Spleen (tissue), 11 donors: ENCODE measurements at regions not wholly inside any gene's neighbourhood (a gene's known extent, or its start where the extent isn't known, plus 50 kb on each side); places are given as distances from the start of the nearest gene placed in this dataset.

ENCODE experiments used
- DNase-seq: peaks from one replicate; pipeline ENCODE4 v3.0.0-alpha.2; 2020
- H3K27ac ChIP-seq, 8 donors: fragments of 200-600 bp; sonication (generic) in 7 of 8; 1 replicate in 4 of 8; 2 replicates in 4 of 8; pipeline versions ENCODE4 v1.5.0 to v1.8.0; 2016 to 2021; ENCODE audit warnings: inconsistent platforms in 4 of 8, mild to moderate bottlenecking in 4 of 8, moderate library complexity in 1 of 8
- H3K27me3 ChIP-seq, 7 donors: fragments of 200-600 bp; sonication (generic) in 6 of 7; replicated peaks in 1 of 7; 1 replicate in 4 of 7; 2 replicates in 3 of 7; pipeline versions ENCODE4 v1.5.0 to v1.8.0; 2016 to 2021; ENCODE audit warnings: inconsistent platforms in 3 of 7, mild to moderate bottlenecking in 1 of 7
- H3K36me3 ChIP-seq, 6 donors: fragments of 200-600 bp; sonication (generic) in 5 of 6; 1 replicate in 4 of 6; 2 replicates in 2 of 6; pipeline versions ENCODE4 v1.5.0 to v1.8.0; 2016 to 2021; ENCODE audit warnings: inconsistent platforms in 2 of 6
- H3K4me1 ChIP-seq, 6 donors: fragments of 200-600 bp; sonication (generic) in 5 of 6; 1 replicate in 3 of 6; 2 replicates in 3 of 6; pipeline versions ENCODE4 v1.5.0 to v1.8.0; 2016 to 2021; ENCODE audit warnings: inconsistent platforms in 3 of 6
- H3K4me3 ChIP-seq, 8 donors: fragments of 200-600 bp; sonication (generic) in 7 of 8; 1 replicate in 4 of 8; 2 replicates in 4 of 8; pipeline versions ENCODE4 v1.5.0 to v1.8.0; 2016 to 2021; ENCODE audit warnings: inconsistent platforms in 4 of 8, mild to moderate bottlenecking in 4 of 8, moderate library complexity in 2 of 8
- H3K9me3 ChIP-seq, 8 donors: fragments of 200-600 bp; sonication (generic) in 7 of 8; 1 replicate in 4 of 8; 2 replicates in 4 of 8; pipeline versions ENCODE4 v1.5.0 to v1.8.0; 2016 to 2021; ENCODE audit warnings: inconsistent platforms in 4 of 8
- POLR2A ChIP-seq, 3 donors: fragments of 450-650 bp; IDR thresholded peaks; one replicate each; pipeline ENCODE4 v1.5.1; 2017; ENCODE audit warnings: antibody characterized with exemption in 3 of 3, mild to moderate bottlenecking in 1 of 3
- POLR2AphosphoS5 ChIP-seq, 3 donors: sonication (generic); formaldehyde crosslinking; IDR thresholded peaks; one replicate each; pipeline ENCODE4 v1.5.1; 2017; ENCODE audit warnings: antibody characterized with exemption in 3 of 3
- WGBS, 5 donors: extraction: QIAGEN DNeasy Blood & Tissue Kit in 3 of 5; methylation state at CpG; one replicate each; pipeline versions ENCODE4 v1.1.5 to v1.1.7; 2013 to 2018; 5-methylcytosine and 5-hydroxymethylcytosine counted together
- intact Hi-C: fragments of 100-400 bp; cut with DNase I; formaldehyde crosslinking; loops from one replicate; pipeline ENCODE4 v1.15.0; 2023; ENCODE audit warnings: low total_unique reads
- TF ChIP-seq, protein P1 (sequence below), 11 experiments: fragments of 200-600 bp in 7 of 11; fragments of 450-650 bp in 4 of 11; sonication (generic) in 4 of 11; IDR thresholded peaks in 8 of 11; conservative IDR thresholded peaks in 3 of 11; 1 replicate in 7 of 11; 2 replicates in 4 of 11; pipeline versions ENCODE4 v1.4.0 to v1.8.0; 2016 to 2021; ENCODE audit warnings: antibody characterized with exemption in 11 of 11, inconsistent platforms in 4 of 11, mild to moderate bottlenecking in 1 of 11
- donor health status: healthy with polysubstance abuse.
- donor health status: DM: no; HTN: no; CAD: no; lungs with moderate emphysema.
- donor health status: DM: no; HTN: no; CAD: no.
- donor health status: Bipolar disorder and iron deficiency.
- donor health status: healthy.
- donor health status: DM: no; HTN: no; CAD: no.
- donor health status: DM: yes; HTN: yes; CAD: no.

DNA sequence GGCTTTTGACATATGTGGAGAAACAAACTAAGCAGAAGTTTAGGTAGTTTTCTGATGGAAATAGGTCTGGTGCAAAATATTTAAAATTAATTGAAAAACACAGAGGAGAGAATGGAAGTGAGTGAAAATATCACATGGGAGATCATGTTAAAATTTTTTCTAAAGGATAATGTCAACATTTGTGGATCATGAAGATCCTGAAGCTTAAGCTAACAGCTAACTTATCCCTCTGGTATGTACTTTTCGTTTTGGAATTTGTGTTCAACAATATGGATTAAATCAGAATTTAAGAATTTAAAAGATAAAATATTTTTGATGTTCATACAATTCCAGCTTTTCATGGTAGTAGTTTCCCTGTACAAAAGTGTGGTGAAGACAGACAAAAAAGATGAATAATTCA is 572.8 kb upstream of the FAM241A start:
- TF ChIP-seq POLR2AphosphoS5 (IDR thresholded peaks at IDR 0.05): no peak
- no peak for TF ChIP-seq POLR2A (IDR thresholded peaks at IDR 0.05)
- WGBS, 5 donors: 51 to 61% (median 59%) methylated on average over 1 of the region's 1 CpG
- no peak for DNase-seq
- Histone ChIP-seq H3K4me3 (no peak overlapping the region), H3K27ac (no peak overlapping the region), H3K36me3 (no peaks in the 10 kb centered on the region), H3K9me3 (no peaks in the 10 kb centered on the region), H3K4me1 (no peaks in the 10 kb centered on the region), H3K27me3 (no peaks in the 10 kb centered on the region)
- intact Hi-C loops: no loop called here

DNA sequence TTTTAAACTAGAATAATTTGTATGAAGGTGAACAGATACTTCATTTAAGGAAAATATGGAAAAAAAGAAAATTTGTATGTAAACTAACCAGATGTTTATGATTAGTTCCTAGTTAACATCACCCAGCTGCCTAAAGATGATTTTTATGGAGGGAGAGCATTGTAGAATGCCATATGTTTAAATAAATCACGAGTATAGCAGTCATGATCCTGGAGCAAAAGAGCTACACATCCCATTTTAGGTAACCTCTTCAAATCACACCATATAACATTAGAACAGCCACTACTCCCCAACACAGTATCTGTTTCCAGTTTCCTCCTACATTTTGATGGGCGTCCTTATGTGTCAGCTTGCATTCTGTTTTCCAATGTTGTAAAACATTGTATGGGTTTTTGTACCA is 571.9 kb upstream of the FAM241A start:
- no peaks in the 10 kb centered on the region for H3K4me1 ChIP-seq
- H3K9me3 ChIP-seq: no peaks in the 10 kb centered on the region
- no peak overlapping the region for H3K27ac ChIP-seq
- intact Hi-C loops: no loop called here
- no peaks in the 10 kb centered on the region for H3K27me3 ChIP-seq
- 49 to 70% (median 57%) methylated on average over 2 of the region's 2 CpGs for WGBS, 5 donors
- TF ChIP-seq, protein P1, sequence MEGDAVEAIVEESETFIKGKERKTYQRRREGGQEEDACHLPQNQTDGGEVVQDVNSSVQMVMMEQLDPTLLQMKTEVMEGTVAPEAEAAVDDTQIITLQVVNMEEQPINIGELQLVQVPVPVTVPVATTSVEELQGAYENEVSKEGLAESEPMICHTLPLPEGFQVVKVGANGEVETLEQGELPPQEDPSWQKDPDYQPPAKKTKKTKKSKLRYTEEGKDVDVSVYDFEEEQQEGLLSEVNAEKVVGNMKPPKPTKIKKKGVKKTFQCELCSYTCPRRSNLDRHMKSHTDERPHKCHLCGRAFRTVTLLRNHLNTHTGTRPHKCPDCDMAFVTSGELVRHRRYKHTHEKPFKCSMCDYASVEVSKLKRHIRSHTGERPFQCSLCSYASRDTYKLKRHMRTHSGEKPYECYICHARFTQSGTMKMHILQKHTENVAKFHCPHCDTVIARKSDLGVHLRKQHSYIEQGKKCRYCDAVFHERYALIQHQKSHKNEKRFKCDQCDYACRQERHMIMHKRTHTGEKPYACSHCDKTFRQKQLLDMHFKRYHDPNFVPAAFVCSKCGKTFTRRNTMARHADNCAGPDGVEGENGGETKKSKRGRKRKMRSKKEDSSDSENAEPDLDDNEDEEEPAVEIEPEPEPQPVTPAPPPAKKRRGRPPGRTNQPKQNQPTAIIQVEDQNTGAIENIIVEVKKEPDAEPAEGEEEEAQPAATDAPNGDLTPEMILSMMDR (IDR thresholded peaks at IDR 0.05 in 8 of 11, conservative IDR thresholded peaks at IDR 0.05 in 3 of 11): no peak
- TF ChIP-seq POLR2AphosphoS5 (IDR thresholded peaks at IDR 0.05) (no peak), POLR2A (IDR thresholded peaks at IDR 0.05) (no peak)
- H3K4me3 ChIP-seq: no peak overlapping the region
- no peak for DNase-seq
- H3K36me3 ChIP-seq: no peaks in the 10 kb centered on the region

DNA sequence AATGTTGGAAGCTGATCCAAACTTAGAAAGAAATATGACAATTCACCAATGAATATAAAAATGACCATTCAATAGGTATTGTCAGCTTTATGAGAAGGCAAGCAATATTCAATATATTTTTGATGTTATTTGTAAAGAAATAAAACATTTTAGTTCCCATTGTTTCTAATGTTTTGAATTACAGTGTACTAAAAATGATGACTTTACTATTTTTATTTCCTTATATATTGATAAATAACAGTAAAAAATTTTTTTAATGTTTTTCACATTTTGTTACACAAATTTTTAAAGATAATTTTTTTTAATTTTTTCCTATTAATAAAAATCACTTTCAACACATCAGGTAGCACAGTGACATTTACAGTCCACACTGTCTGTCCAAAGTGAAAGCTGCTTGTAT is 565.5 kb upstream of the FAM241A start:
- no peak for DNase-seq
- Histone ChIP-seq H3K4me1 (no peaks in the 10 kb centered on the region), H3K27me3 (no peaks in the 10 kb centered on the region), H3K4me3 (no peak overlapping the region), H3K9me3 (peaks cover 0 to 19% (median 15%) of the 10 kb centered on the region in 8 donors), H3K36me3 (no peaks in the 10 kb centered on the region), H3K27ac (no peak overlapping the region)
- intact Hi-C loops: no loop called here
- TF ChIP-seq POLR2A (IDR thresholded peaks at IDR 0.05) (no peak), POLR2AphosphoS5 (IDR thresholded peaks at IDR 0.05) (no peak)
- TF ChIP-seq, protein P1 (IDR thresholded peaks at IDR 0.05 in 8 of 11, conservative IDR thresholded peaks at IDR 0.05 in 3 of 11): no peak

DNA sequence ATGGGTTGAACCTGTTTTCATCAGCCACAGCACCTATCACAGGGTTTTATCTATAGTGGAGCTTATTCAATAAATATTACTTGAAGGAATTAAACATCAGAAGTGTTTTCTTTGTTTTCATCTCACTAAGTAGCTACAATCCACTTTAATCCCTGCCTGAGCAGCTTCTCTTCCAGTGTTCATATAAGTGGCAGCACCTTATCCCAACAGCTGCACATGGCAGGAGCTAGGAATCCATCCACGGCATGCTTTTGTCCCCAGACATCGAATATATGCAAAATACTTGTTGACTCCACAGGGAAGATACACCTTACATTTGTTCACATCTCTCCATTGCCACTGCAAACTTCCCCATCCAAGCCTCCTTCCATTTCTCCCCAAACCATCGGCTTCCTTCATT is 549.8 kb upstream of the FAM241A start:
- TF ChIP-seq, protein P1 (IDR thresholded peaks at IDR 0.05 in 8 of 11, conservative IDR thresholded peaks at IDR 0.05 in 3 of 11): no peak
- TF ChIP-seq POLR2AphosphoS5 (IDR thresholded peaks at IDR 0.05): no peak
- no peak for TF ChIP-seq POLR2A (IDR thresholded peaks at IDR 0.05)
- Histone ChIP-seq H3K4me1 (no peaks in the 10 kb centered on the region), H3K27me3 (no peaks in the 10 kb centered on the region), H3K9me3 (no peaks in the 10 kb centered on the region), H3K27ac (no peak overlapping the region), H3K4me3 (no peak overlapping the region), H3K36me3 (no peaks in the 10 kb centered on the region)
- intact Hi-C loops: no loop called here
- WGBS, 5 donors: 88 to 94% (median 88%) methylated on average over 3 of the region's 3 CpGs
- no peak for DNase-seq

DNA sequence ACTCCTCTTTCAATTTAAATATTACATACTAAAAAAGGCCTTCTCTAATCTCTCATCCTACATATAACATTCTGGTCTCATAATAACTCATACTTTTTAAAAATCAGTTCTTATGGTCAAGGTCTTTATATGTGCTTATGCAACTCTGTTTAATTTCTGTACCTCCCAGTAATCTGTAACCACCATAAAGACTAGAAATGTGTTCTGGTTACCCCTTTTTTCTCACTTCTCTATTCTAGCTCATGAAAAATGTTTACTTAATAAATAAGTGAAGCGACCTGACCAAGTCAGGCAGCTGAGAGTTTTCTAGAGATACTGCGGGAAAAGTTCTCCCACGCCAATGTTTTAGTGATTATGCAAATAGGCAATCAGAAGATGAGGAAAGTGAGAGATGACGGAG is 548.8 kb upstream of the FAM241A start:
- TF ChIP-seq POLR2AphosphoS5 (IDR thresholded peaks at IDR 0.05) (no peak), POLR2A (IDR thresholded peaks at IDR 0.05) (no peak)
- TF ChIP-seq, protein P1 (IDR thresholded peaks at IDR 0.05 in 8 of 11, conservative IDR thresholded peaks at IDR 0.05 in 3 of 11): no peak
- no peak for DNase-seq
- H3K4me3 ChIP-seq: no peak overlapping the region
- H3K4me1 ChIP-seq: no peaks in the 10 kb centered on the region
- 82 to 92% (median 88%) methylated on average over 4 of the region's 4 CpGs for WGBS, 5 donors
- H3K27ac ChIP-seq: no peak overlapping the region
- H3K27me3 ChIP-seq: no peaks in the 10 kb centered on the region
- H3K36me3 ChIP-seq: no peaks in the 10 kb centered on the region
- H3K9me3 ChIP-seq: no peaks in the 10 kb centered on the region
- intact Hi-C loops: no loop called here
